HL-60 (cell line): ENCODE measurements at regions not wholly inside any gene's neighbourhood (a gene's known extent, or its start where the extent isn't known, plus 50 kb on each side); places are given as distances from the start of the nearest gene placed in this dataset.
"Not testable (repeated sequence)": the region's sequence is repeated elsewhere in the genome, so short reads cannot be mapped to it uniquely, and the experiment has no call there.

Source experiments
- GABPA ChIP-seq: IDR thresholded peaks from 2 replicates; pipeline ENCODE4 v1.6.1; 2012; ENCODE audit warnings: low read depth
- TF ChIP-seq, protein P1 (sequence below): IDR thresholded peaks from one replicate; pipeline ENCODE4 v1.5.1; 2011; ENCODE audit warnings: low read length, control low read depth, inconsistent platforms; ENCODE audit not compliant: insufficient read depth

DNA sequence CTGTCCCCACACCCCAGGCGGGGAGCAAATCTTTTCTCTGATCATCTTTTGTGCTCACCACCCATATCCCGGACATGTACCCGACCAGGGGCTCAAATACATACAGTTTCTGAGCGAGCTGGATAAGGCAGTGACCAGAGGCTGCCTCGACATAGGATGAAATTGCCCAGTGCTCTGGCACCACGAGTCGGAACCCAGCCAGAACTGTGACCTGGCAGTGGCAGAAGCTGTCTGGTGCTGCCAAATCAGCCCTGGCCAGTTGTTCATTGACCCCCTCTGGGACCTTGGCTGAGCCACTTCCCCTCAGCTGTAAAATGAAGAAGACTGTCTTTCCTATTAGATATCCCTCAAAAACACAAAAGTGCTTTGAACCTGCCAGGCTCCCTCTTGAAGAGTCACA is 60.6 kb downstream of the CDRT15L2 start:
- TF ChIP-seq, protein P1, sequence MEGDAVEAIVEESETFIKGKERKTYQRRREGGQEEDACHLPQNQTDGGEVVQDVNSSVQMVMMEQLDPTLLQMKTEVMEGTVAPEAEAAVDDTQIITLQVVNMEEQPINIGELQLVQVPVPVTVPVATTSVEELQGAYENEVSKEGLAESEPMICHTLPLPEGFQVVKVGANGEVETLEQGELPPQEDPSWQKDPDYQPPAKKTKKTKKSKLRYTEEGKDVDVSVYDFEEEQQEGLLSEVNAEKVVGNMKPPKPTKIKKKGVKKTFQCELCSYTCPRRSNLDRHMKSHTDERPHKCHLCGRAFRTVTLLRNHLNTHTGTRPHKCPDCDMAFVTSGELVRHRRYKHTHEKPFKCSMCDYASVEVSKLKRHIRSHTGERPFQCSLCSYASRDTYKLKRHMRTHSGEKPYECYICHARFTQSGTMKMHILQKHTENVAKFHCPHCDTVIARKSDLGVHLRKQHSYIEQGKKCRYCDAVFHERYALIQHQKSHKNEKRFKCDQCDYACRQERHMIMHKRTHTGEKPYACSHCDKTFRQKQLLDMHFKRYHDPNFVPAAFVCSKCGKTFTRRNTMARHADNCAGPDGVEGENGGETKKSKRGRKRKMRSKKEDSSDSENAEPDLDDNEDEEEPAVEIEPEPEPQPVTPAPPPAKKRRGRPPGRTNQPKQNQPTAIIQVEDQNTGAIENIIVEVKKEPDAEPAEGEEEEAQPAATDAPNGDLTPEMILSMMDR: not testable (repeated sequence)
- TF ChIP-seq GABPA: not testable (repeated sequence)
